Activated CD4-positive, alpha-beta T cell treated with anti-CD3 and anti-CD28 coated beads, Interleukin-10, Interleukin-2, amounts not matched to agents 100 ng/mL and 50 ng/mL, durations not matched to agents 16 hours and 8 hours (primary cell): ENCODE measurements at regions not wholly inside any gene's neighbourhood (a gene's known extent, or its start where the extent isn't known, plus 50 kb on each side); places are given as distances from the start of the nearest gene placed in this dataset.
A peak's percentile ranks its signal among the peaks of the same experiment; 100 is the strongest.

Experiments
- DNase-seq: peaks from one replicate; pipeline ENCODE4 v3.0.0-alpha.2; 2020

DNA sequence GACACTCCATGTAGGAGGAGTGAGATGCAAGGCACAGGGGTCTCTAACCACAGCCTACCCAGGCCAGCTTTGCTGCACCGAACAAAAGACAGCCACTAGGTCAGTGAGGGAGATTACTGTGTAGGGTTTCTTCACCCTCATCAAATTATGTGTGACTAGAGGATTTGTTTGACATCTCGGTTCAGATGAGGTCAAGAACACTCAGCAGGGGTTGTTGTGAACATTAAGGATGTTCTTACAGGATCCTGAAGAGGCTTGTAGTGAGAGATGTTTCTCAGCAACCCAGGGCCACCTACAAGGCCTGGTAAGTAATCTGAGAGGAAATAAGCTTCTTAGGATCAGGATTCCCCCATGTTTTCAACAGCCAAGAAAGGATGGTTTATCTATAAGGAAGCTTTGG, 202.1 kb downstream of the NXPE2 start:
- no peak for DNase-seq

DNA sequence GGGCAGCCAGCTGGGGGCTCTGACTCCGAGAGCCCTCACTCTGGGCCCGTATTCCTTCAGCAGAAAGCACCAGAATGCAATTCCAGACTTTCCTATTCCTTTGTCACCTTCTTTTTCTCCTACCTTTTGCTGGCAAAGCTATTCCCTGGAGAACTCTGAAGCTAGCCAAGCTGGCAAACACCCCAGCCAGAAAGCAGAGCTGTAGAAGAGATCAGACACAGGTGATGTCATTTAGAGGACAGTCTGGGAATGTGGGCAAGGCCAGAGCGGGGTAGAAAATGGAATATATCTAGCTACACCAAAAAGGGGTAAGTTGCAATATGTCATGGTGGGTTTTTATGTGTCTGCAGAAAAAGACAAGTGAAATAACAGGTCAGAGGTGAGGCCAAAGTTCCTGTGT, 205.1 kb downstream of the NXPE2 start:
- no peak for DNase-seq

GRCh38 chr11:114886644-114887265, 208.4 kb downstream of the NXPE2 start:
- no peak for DNase-seq

- no peak for DNase-seq
Measured at GRCh38 chr11:114889594-114890011, 211.3 kb downstream of the NXPE2 start.

GRCh38 chr11:114890038-114890437, 211.7 kb downstream of the NXPE2 start:
- DNase-seq: no peak

DNA sequence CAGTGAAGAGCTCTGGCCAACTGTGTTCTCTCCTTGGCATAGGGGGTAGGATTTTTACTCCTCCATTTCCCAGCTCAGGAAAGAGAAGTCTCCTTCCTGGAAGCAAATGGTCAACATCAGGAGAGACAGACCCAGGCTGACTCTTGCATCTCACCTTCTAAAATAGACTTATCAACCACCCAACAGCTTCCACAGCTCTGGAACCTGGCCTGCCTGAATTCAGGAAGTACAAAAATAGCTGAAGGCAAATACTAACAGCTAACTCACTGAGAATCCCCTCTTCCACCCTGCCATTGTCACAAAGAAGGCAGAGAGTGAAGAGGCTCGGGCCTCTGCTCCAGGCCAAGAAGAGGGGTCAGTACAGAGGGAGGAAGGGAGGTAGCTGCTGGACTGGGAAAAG, 213.6 kb downstream of the NXPE2 start:
- no peak for DNase-seq

DNA sequence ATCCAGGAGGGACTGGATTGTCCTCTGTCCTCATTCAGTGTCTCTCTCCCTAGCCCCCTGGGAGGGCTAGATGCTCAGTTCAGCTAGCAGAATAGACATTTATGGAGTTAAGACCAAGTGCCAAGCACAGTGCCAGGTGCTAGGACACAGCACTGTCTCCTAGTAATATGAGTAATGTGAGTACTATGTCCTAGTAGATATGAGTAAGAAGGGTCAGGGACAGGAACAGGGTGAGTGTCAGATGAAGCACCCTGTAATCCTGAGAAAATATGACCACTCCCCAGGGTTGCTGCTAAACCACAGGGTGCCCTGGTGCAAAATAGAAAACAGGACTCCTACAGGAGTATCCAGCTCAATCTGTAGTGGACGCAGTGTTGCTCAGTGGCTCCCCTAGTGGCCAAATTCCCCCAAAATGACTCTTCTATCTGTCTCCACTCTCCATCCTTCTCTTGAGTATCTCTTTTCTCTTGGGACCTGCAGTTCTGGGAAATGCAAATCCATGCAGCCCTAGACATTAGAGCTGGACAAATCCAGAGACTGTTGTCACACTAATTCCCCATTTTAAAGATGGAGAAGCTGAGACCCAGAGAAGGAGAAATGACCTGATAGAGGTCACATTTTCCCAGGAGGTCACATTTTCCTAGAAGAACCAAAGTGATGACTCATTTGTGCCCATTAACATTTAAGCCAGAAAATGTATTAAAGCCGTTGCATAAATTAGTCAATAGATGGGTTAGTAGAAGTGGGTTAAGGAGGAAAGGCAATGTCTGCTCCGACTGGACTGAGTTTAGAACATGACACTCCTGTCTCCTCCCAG, 214.3 kb downstream of the NXPE2 start:
- peak; percentile 10 for DNase-seq

DNA sequence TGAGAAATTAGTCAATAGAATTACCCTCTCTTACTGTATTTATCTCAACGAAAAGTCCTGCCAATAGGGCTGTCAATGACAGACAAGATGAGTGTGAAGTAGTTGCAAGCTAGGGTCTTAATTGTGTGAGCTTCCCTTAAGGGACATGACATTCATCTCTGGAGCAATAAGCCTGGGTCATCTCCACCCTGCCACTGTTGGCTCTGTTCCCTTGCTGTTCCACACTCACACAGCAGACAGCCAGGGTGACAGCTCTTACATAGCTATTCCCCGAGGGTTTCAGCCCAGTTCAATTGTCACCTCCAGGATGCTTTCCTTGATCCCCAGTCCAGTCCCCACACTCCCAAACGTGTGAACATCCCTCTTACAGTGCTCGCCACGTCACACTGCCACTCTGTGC, 215.0 kb downstream of the NXPE2 start:
- no peak for DNase-seq

GRCh38 chr11:114896594-114896993, 218.3 kb downstream of the NXPE2 start:
- no peak for DNase-seq

DNA sequence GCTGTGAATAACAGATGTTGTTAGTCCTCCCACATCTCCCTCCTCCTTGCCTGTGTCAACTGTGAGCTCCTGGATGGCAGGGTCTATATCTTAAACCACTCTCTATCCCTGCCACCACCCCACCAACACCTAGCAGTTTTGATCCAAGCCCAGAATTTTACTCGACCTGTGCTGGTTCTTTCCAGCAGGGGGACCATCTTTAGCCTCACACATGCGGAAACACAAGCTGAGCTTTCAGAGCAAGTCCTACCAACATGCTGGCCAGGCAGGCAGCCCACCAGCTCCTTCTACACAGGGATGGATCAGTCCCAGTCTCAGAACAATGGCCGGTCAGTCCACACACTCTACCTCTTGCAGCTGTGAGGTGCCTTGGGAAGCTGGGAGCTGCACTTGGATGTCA, 231.5 kb downstream of the NXPE2 start:
- DNase-seq: no peak

DNA sequence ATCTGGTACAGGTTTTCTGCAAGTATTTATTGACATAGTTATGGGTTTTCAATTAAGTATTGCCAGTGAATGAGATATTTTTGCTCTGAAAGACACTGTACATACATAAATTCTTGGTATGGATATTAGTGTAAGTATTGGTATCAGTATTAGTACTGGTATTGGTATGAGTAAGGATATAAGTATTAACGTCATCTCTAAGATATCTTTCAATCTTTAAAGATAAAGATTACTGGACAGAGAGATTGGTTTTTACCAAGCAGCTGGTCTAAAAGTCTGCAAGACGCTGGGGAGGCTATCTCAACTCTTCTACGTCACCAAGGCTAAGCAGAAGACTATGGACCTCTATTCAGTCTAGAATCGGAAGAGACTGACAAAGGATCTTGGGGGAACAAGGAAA, 234.5 kb downstream of the NXPE2 start:
- DNase-seq: peak; percentile 0

DNA sequence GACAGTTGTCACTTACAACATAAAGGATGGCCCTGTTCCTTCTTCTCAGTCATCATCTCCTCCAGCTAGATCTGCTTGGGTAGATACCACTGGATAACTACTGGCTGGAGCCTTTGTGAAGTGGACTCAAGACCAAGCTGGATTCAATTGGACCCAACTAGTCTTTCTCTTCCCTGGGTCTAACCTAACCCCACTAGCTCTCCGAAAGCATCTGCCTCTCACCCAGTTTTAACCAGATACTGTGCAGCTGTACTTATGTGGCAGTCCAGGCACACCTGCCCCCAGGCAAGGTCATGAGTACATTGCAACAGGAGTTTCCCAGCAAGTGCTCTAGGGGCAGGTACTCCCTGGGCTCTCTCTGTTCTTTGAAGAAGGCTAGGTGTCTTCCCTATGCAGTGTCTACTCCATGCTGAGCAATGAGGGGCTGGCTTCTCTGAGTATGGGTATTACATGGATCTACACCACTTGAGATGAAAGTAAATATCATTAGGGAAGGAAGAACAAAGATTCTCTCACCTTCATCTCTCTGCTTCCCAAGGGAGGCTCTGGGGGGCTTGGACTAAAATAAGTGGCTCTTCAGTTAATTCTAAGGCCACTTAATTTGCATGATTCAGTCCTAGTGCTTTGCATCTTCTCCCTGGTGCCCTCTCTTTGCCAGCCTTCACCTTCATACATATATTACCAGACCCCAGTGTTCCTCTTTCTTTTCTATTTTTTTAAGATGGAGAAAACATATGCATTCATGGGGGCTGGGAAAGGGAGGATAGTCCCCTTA, 236.1 kb downstream of the NXPE2 start:
- no peak for DNase-seq

GRCh38 chr11:114915871-114916805, 237.8 kb downstream of the NXPE2 start:
- no peak for DNase-seq

DNA sequence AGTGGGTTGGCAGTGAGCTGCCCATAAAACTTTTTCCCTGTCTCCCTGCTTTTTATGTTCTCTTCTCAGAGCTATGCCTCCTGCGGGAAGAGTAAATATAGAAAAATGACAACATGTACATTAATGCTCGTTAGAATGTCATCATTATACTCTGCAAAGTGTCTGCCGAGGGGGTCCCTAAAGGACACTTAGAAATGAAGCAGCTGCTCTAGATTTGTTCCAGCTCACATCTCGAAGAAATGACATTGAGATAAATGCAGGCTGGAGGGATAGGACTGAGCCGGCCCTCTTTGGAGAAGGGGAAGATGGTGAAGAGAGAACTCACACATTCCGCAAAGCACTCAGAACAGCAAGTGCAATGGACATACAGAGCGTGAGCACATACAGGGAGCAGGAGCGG, 240.0 kb downstream of the NXPE2 start:
- DNase-seq: no peak

DNA sequence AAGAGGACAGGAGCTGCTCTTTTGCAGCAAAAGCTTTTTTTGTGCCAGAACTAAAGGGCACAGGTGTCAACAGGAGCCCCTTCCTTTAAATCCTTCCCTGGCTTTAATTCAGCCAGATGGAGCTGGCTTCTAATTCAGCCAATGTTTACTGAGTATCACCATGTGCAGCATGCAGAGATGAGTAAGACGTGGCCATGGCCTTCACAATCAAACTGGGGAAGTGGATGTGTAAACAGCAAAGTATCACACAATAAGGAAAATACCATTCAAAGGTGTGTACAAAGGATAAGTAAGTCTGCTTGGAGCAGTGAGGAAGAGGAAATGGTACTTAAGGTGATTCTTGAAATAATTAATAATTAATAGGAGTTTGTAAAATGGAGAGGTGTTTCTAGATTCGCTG, 243.4 kb downstream of the NXPE2 start:
- no peak for DNase-seq

- no peak for DNase-seq
Measured at GRCh38 chr11:114924042-114924441, 245.7 kb downstream of the NXPE2 start.

DNA sequence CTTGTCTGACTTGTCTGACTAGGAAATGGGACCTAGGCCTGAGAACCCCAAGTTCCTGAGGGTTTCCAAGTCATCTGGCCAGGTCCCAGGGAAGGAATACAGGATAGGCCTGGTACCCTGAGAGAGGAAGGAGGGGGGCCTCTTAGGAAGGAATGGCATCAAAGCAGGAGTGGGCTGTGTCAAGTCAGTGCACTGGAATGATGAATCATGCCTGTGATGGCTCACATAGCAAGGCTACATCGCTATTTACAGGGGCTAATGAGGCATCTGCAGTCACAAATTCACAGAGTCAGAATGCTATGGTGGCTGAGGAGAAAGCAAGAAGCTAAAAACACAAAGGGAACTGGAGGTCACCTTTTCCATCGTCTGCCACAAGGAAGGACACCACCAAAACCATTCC, 247.3 kb downstream of the NXPE2 start:
- DNase-seq: no peak

DNA sequence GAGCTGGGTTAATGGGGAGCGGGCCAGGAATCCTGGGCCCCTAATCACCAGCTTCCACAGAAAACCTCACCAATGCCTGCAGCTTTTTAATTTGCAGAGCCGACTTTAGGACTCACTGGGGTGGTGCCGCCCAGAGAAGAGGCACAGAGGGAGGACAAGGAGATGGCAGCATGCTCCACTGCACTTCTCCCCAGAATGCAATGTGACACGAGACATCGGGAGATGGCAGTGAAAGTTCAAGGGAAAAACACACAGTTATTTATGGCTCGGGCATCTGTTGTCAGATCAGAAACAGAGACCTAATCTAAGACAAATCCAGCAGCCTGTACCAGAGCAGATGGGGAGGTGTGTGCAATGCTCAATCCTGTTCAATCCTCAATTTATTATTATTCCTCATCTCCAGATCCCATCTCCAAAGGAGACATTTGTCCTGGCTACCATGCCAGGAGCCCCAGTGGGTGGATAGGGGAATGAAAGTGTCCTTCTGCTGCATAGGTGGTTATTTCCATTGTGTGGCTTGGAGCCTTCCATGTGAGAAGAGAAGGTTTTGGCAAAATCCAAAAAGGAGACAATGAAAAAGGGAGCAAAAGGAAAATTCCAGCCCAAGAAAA, 250.0 kb downstream of the NXPE2 start:
- no peak for DNase-seq

DNA sequence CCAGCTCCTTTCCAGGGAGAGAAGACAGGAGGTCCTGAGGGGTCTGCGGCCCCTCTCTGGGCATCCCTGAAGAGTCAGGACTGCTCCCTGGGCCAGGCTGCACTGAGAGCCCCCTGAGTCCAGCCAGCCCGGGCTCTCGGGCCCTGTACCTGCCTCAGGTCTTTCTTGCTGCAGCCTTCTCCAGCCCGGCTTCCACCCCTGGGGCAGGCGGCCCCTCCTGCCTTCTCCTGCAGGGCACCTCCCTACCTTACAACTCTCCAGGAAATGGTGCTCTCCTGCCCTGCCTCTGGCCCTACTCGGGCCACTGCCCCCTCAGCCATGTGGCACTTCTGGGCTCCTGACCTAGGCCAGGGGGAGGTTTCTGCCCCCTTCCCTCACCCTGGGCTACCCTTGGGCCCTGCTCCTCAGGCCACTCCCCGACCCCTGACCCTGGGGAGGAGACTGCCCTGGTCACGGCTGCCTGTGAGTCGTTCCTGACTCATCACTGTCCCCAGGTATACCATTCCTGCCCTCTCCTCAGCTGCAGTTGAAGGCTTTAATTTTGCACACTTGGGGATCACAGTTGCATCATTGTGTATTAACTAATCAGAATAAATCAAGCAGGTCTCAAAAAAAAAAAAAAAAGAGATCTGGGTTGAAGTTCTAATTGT, 251.1 kb downstream of the NXPE2 start:
- DNase-seq: no peak

GRCh38 chr11:114938799-114939198, 260.5 kb downstream of the NXPE2 start:
- no peak for DNase-seq

GRCh38 chr11:114942207-114942606, 263.9 kb downstream of the NXPE2 start:
- DNase-seq: no peak
